ENCODE measurements at regions not wholly inside any gene's neighbourhood (a gene's known extent, or its start where the extent isn't known, plus 50 kb on each side); places are given as distances from the start of the nearest gene placed in this dataset.

- TF ChIP-seq CTCF (IDR thresholded peaks at IDR 0.05), result no peak
- TF ChIP-seq POLR2A (IDR thresholded peaks at IDR 0.05), result no peak
Observed at GRCh38 chr4:155428128-155428527, 51.4 kb upstream of the MAP9 start.
